ENCODE measurements at regions not wholly inside any gene's neighbourhood (a gene's known extent, or its start where the extent isn't known, plus 50 kb on each side); places are given as distances from the start of the nearest gene placed in this dataset.

- no peak overlapping the region for H3K27ac ChIP-seq
- no peaks in the 10 kb centered on the region for H3K27me3 ChIP-seq
- H3K4me3 ChIP-seq: no peak overlapping the region
- no peak for TF ChIP-seq CTCF (IDR thresholded peaks at IDR 0.05)
- no peaks in the 10 kb centered on the region for H3K36me3 ChIP-seq
- H3K4me1 ChIP-seq: no peaks in the 10 kb centered on the region
- H3K9me3 ChIP-seq: no peaks in the 10 kb centered on the region
- DNase-seq (ENCODE audit: low spot score): no peak
Measured at GRCh38 chr17:71081666-71082065, 912.3 kb downstream of the KCNJ2 start.

- Histone ChIP-seq H3K4me3 (no peak overlapping the region), H3K4me1 (no peaks in the 10 kb centered on the region), H3K36me3 (no peaks in the 10 kb centered on the region), H3K9me3 (no peaks in the 10 kb centered on the region), H3K27me3 (no peaks in the 10 kb centered on the region), H3K27ac (no peak overlapping the region)
- no peak for DNase-seq (ENCODE audit: low spot score)
- peak in 1 of 2 donors; percentile 23 for TF ChIP-seq CTCF (IDR thresholded peaks at IDR 0.05)
Measured at GRCh38 chr17:71084219-71084618, 914.9 kb downstream of the KCNJ2 start.

- no peak for TF ChIP-seq CTCF (IDR thresholded peaks at IDR 0.05)
- no peak for DNase-seq (ENCODE audit: low spot score)
- no peak overlapping the region for H3K4me3 ChIP-seq
- H3K4me1 ChIP-seq: no peaks in the 10 kb centered on the region
- no peak overlapping the region for H3K27ac ChIP-seq
- H3K36me3 ChIP-seq: no peaks in the 10 kb centered on the region
- H3K9me3 ChIP-seq: no peaks in the 10 kb centered on the region
- no peaks in the 10 kb centered on the region for H3K27me3 ChIP-seq
Measured at GRCh38 chr17:71084838-71085237, 915.5 kb downstream of the KCNJ2 start.

- no peaks in the 10 kb centered on the region for H3K36me3 ChIP-seq
- no peak overlapping the region for H3K27ac ChIP-seq
- no peak for TF ChIP-seq CTCF (IDR thresholded peaks at IDR 0.05)
- H3K9me3 ChIP-seq: no peaks in the 10 kb centered on the region
- H3K4me3 ChIP-seq: no peak overlapping the region
- DNase-seq (ENCODE audit: low spot score): no peak
- no peaks in the 10 kb centered on the region for H3K27me3 ChIP-seq
- H3K4me1 ChIP-seq: no peaks in the 10 kb centered on the region
Measured at GRCh38 chr17:71085238-71086033, 916.1 kb downstream of the KCNJ2 start.

GRCh38 chr17:71089431-71089830, 920.1 kb downstream of the KCNJ2 start:
- no peak overlapping the region for H3K4me3 ChIP-seq
- no peak overlapping the region for H3K27ac ChIP-seq
- no peak for DNase-seq (ENCODE audit: low spot score)
- no peaks in the 10 kb centered on the region for H3K36me3 ChIP-seq
- H3K9me3 ChIP-seq: peaks cover 0 to 6% of the 10 kb centered on the region in 2 donors
- TF ChIP-seq CTCF (IDR thresholded peaks at IDR 0.05): no peak
- H3K4me1 ChIP-seq: no peaks in the 10 kb centered on the region
- H3K27me3 ChIP-seq: no peaks in the 10 kb centered on the region

GRCh38 chr17:71098071-71098470, 928.7 kb downstream of the KCNJ2 start:
- no peak overlapping the region for H3K27ac ChIP-seq
- H3K4me1 ChIP-seq: no peaks in the 10 kb centered on the region
- H3K27me3 ChIP-seq: no peaks in the 10 kb centered on the region
- no peak for DNase-seq (ENCODE audit: low spot score)
- peaks cover 0 to 6% of the 10 kb centered on the region in 2 donors for H3K9me3 ChIP-seq
- no peaks in the 10 kb centered on the region for H3K36me3 ChIP-seq
- TF ChIP-seq CTCF (IDR thresholded peaks at IDR 0.05): no peak
- no peak overlapping the region for H3K4me3 ChIP-seq
